Stimulated activated CD4-positive, alpha-beta T cell treated with anti-CD3 and anti-CD28 coated beads, Interleukin-12 subunit alpha, Interleukin-12 subunit beta, amount 100 ng/mL, for 24 hours (primary cell): ENCODE measurements at regions not wholly inside any gene's neighbourhood (a gene's known extent, or its start where the extent isn't known, plus 50 kb on each side); places are given as distances from the start of the nearest gene placed in this dataset.

Experiments used
- DNase-seq, 2 experiments: peaks; one replicate each; pipeline ENCODE4 v3.0.0-alpha.2; 2020; ENCODE audit warnings: low read depth in 2 of 2

GRCh38 chr6:159481897-159482296 is 211.1 kb downstream of the SOD2 start:
- no peak for DNase-seq

DNA sequence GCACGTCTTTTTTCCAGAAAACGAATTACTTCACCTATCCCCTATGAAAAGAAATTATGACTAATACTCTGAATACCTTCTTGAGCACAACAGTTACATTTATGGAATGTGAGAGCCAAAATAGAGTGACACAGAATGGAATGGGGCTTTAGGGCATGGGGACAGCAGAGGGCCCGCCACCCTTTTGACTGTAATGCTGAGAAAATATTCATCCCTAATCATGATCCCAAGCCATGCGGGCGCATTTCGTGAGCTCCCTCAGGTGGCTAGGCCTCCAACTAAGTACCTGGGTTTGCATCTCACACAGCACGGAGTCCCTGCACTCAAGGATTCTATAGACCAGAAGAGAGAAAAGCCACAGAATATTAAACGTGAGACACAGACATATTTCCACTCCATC is 212.6 kb downstream of the SOD2 start:
- DNase-seq, result no peak

DNA sequence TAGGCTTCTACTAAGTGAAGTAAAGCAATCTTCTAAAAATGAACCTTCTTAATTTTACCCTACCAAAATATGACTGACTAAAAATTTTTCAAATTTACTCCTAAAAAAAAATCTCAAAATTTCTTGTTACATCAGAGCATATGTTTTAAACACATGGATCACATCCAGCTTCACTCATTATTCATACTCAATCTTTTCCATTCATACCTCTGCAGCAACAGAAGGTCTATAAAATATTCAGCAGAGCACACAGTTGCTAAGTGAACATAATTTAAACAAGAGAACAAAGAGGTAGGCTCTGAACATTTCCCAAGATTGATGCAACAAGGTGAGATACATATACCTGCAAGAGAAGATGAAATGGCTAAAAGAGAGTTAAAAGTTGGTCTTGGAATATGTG is 213.9 kb downstream of the SOD2 start:
- no peak for DNase-seq

DNA sequence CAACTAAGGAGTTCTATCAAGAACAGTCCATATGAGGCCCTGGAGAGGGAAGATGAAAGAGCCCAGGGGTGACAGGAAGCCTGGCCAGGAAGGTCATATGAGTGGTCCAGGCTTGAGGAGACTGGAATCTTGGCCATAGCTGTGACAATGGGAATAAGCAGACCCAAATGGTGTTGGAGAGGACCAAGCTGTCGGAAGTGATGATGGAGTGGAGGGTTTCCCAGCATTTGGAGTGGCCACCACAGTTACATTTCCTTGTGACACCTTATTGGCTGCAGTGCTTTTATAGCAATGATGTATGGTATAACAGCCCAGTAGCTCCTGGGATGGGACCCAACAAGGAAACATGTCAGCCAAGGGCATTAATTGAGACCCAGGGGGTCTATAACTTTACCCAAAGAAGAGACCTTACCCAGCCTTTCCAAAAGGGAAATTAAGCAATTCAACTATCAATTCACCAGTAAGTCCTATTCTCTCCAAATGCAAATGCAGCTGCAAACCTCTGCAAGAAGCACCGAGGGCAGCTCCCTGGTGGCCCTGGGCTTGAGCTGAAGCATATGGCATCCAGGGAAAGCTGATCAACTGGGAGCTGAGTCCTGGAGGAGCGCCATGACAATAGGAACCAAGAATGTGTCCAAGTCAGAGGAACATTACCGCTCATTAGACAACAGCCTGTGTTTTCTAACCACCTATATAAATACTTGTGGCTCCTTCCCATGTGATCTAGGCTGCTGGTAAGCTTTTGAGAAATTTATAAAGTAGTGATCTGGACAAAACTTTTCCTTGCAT is 219.4 kb downstream of the SOD2 start:
- no peak for DNase-seq

- DNase-seq, result no peak
Measured at GRCh38 chr6:159470397-159470796, 222.6 kb downstream of the SOD2 start.

GRCh38 chr6:159469443-159469842 is 223.6 kb downstream of the SOD2 start:
- DNase-seq, result no peak

- no peak for DNase-seq
Measured at GRCh38 chr6:159468994-159469393, 224.0 kb downstream of the SOD2 start.

- no peak for DNase-seq
Measured at GRCh38 chr6:159467473-159468041, 225.5 kb downstream of the SOD2 start.

DNA sequence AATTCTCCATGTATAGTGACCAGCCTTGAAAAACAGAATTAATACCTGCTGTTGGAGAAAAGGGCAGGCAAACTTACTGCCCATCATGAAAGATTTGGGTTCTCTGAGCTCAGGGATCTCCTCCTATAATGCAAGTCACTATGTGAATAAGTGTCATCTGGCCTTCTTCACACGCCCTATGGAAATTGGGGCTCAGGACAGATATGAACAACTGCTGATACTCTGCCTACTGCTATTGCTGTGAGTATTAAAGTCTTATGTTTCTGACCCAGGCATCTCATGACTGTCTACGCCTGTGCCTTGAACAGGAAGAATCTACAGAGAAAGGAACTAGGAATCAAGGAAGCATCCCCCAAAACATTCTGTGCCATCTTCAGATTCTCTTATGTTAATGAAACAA is 226.1 kb downstream of the SOD2 start:
- DNase-seq, result no peak

DNA sequence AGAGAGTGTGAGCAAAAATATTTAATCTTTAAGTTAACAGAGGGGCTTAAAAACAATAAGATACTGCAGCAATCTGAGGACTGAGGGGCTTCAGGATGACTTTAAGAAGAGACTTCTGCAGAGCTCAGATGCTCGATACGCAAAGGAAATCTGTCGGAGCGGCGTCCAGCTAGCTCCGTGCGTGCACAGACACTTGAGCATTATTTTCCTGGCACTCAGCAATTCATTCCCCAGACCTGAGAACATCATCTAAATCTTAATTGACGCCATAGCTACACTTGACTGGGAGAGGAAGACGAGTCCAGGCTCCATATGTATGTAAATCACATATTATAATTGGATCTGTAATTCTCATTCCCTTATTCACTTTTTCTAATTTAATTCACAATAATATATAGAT is 228.2 kb downstream of the SOD2 start:
- no peak for DNase-seq

GRCh38 chr6:159463119-159463829 is 229.8 kb downstream of the SOD2 start:
- DNase-seq, result no peak

DNA sequence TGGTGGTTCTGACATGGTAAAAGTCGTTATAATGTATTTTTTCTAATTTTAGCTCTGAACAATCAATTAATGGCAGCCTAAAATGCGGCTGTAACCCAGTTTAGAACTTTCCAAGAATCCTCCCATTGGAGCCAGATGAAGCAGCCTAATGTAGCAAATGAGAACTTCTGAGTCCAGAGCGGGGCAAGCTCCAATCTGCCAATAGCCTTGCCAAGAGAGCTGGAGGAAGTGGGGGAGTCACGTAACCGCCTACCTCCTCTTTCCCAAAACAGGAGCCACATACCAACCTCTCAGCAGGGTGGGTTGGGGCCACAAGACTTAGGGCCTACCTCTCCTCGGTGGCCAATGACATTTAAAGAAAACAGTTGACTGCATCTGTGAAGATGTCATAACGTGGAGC is 230.6 kb downstream of the SOD2 start:
- DNase-seq, result no peak

- no peak for DNase-seq
Measured at GRCh38 chr6:159461998-159462397, 231.0 kb downstream of the SOD2 start.

- no peak for DNase-seq
Measured at GRCh38 chr6:159461266-159461665, 231.8 kb downstream of the SOD2 start.

DNA sequence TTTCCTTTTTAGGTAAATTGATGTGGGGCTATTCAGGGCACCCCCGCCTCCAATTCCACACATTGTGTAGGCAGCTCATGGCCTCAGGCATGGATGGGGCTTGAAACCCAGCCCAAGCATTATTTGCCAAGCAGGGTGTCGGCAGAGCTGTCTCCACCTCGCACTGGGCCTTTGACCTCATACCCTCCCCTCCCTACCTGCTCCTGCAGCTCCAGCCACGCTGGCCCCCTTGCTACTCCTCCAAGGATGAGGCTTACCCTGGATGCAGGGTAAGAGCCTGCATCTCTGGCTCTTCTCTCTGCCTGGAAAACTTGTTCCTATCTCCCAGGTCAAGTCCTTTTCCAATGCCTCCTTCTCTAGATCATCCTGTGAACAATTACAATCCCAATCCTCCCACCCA is 232.6 kb downstream of the SOD2 start:
- DNase-seq, result no peak

- DNase-seq, result no peak
Measured at GRCh38 chr6:159456349-159456748, 236.7 kb downstream of the SOD2 start.

- no peak for DNase-seq
Measured at GRCh38 chr6:159455700-159456274, 237.3 kb downstream of the SOD2 start.

DNA sequence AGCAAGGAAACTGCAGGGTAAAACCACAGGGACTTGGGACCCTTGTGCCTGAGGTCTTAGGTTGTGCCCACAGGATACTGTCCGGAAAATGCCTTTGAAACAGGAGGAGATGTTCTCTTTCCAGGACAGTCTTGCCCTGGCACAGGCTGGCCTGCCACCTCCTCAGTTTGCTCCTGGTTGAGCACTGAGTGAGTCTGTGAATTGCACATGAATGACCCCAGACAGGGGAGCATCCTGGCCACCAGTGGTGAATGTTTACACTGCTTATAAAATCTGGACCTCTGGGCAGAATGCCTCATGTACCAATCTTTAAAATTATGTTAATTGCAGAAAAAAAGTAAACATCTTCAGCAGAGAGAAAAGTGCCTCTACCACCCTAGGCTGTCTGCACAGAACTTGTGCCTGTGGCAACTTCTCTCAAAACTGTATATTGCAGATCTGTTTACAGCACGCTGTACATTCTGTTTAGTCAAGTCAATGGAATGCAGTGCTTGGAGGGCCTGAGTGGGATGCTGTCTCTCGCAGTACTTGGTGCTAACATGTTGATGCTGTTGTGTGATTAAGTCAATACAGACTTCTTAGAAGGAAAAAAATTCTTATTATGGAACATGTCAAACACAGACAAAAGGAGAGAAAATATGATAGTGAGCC is 242.1 kb downstream of the SOD2 start:
- DNase-seq, result no peak

DNA sequence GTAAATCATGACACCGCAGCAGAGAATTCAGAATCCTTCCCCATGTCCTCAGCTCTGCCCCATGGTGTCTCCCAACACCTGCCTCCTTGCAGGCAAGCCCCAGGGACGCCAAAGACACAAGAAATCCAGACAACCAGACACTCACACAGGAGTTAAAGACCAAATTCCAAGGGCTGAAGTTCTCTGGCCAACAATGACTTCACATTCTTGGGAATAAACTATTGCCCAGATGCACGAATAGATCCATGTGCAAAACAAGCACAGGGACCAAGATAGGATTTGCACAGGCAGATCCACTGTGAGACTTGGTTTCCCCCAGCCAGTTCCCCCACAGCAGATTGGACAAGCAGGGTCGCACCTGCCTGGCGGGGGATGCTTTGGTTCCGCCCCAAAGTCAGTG is 246.7 kb downstream of the SOD2 start:
- DNase-seq, result no peak

DNA sequence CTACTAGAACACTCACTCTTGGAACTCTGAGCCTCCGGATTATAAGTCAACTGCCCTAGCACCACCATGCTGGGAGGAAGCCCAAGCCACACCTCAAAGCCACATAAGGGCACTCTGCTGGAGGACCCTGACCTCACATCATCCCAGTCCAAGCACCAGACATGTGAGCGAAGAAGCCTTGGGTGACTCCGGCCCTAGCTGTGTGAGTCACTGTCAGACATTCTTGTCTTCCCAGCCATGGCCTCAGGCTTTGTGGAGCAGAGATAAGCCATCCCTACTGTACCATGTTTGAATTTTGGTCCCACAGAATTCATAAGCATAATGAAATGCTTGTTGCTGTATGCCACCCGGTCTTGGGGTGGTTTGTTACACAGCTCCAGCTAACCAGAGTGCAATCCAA is 247.7 kb downstream of the SOD2 start:
- DNase-seq, result no peak

GRCh38 chr6:159444056-159444760 is 248.8 kb downstream of the SOD2 start:
- no peak for DNase-seq
